ENCODE measurements at regions not wholly inside any gene's neighbourhood (a gene's known extent, or its start where the extent isn't known, plus 50 kb on each side); places are given as distances from the start of the nearest gene placed in this dataset.

GRCh38 chr10:71060476-71061426 is 151.6 kb upstream of the UNC5B start:
- CTCF ChIA-PET: no interaction called here
- Histone ChIP-seq H3K9me3 (ENCODE audit: control insufficient read depth in 1 of 2, insufficient read depth in 1 of 2, low read depth in 1 of 2, low read length in 2 of 2) (no peaks in the 10 kb centered on the region), H3K4me1 (ENCODE audit: control insufficient read depth in 1 of 2, insufficient read depth in 2 of 2, low read length in 2 of 2) (no peaks in the 10 kb centered on the region; a peak in 1 of 4 replicates), H3K9ac (ENCODE audit: low read length) (no peak overlapping the region), H3K27ac (ENCODE audit: low read depth, low read length) (no peak overlapping the region), H3K79me2 (ENCODE audit: insufficient read depth, low read length) (no peaks in the 10 kb centered on the region), H4K20me1 (ENCODE audit: insufficient read depth) (no peaks in the 10 kb centered on the region), H3K4me2 (ENCODE audit: low read length) (no peak overlapping the region), H2AFZ (ENCODE audit: low read depth, low read length, poor library complexity, severe bottlenecking) (no peak overlapping the region), H3K27me3 (ENCODE audit: insufficient read depth, low read length) (no peaks in the 10 kb centered on the region), H3K4me3 (replicated peaks in 1 of 2; ENCODE audit: low read depth in 1 of 2, low read length in 2 of 2) (no peak overlapping the region), H3K36me3 (ENCODE audit: control insufficient read depth in 1 of 2, insufficient read depth in 2 of 2, low read length in 2 of 2) (no peaks in the 10 kb centered on the region), H3K9me2 (ENCODE audit: insufficient read depth) (no peaks in the 10 kb centered on the region)
- POLR2A ChIA-PET: no interaction called here
- TF ChIP-seq YY1 (IDR thresholded peaks at IDR 0.05; ENCODE audit: extremely low read depth, insufficient replicate concordance, low read depth, low read length) (no peak), ZBTB33 (IDR thresholded peaks at IDR 0.05; ENCODE audit: extremely low read depth, insufficient replicate concordance, low read length) (no peak), CBX3 (IDR thresholded peaks at IDR 0.05; ENCODE audit: low read depth) (no peak), EZH2phosphoT487 (IDR thresholded peaks at IDR 0.05; ENCODE audit: borderline replicate concordance) (no peak), TCF7L2 (IDR thresholded peaks at IDR 0.05; ENCODE audit: borderline replicate concordance, extremely low read depth, insufficient read depth, insufficient read length) (no peak), JUND (IDR thresholded peaks at IDR 0.05) (no peak), POLR2A (IDR thresholded peaks at IDR 0.05; ENCODE audit: borderline replicate concordance, extremely low read depth, insufficient read depth, insufficient read length) (no peak), SP1 (IDR thresholded peaks at IDR 0.05; ENCODE audit: low read depth) (no peak), POLR2AphosphoS5 (IDR thresholded peaks at IDR 0.05; ENCODE audit: low read depth, low read length) (no peak), ZFX (IDR thresholded peaks at IDR 0.05) (no peak), ATF3 (IDR thresholded peaks at IDR 0.05) (no peak), EZH2 (IDR thresholded peaks at IDR 0.05) (no peak), SIN3A (IDR thresholded peaks at IDR 0.05; ENCODE audit: low read depth) (no peak), ZNF274 (IDR thresholded peaks at IDR 0.05; ENCODE audit: low read depth, low read length) (no peak), MAX (IDR thresholded peaks at IDR 0.05) (no peak)
- TF ChIP-seq, protein P1, sequence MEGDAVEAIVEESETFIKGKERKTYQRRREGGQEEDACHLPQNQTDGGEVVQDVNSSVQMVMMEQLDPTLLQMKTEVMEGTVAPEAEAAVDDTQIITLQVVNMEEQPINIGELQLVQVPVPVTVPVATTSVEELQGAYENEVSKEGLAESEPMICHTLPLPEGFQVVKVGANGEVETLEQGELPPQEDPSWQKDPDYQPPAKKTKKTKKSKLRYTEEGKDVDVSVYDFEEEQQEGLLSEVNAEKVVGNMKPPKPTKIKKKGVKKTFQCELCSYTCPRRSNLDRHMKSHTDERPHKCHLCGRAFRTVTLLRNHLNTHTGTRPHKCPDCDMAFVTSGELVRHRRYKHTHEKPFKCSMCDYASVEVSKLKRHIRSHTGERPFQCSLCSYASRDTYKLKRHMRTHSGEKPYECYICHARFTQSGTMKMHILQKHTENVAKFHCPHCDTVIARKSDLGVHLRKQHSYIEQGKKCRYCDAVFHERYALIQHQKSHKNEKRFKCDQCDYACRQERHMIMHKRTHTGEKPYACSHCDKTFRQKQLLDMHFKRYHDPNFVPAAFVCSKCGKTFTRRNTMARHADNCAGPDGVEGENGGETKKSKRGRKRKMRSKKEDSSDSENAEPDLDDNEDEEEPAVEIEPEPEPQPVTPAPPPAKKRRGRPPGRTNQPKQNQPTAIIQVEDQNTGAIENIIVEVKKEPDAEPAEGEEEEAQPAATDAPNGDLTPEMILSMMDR (IDR thresholded peaks at IDR 0.05 in 2 of 3, conservative IDR thresholded peaks at IDR 0.05 in 1 of 3; ENCODE audit: borderline replicate concordance in 1 of 3, insufficient read depth in 1 of 3, low read depth in 2 of 3, low read length in 2 of 3): no peak
- intact Hi-C loops (cut with micrococcal nuclease): no loop called here
- DNase-seq (ENCODE audit: low read depth, low spot score): no peak
- RAD21 ChIA-PET (ENCODE audit: low non-redundant PET in 1 of 2, low total read pairs in 2 of 2, uncharacterized antibody in 2 of 2, unreplicated experiment in 2 of 2): no interaction called here
- no peak for ATAC-seq
- no TSS peak for BruUV-seq (replicated peaks)

Measured in HCT116 (cell line).